NCI-H446 (cell line): ENCODE measurements at regions not wholly inside any gene's neighbourhood (a gene's known extent, or its start where the extent isn't known, plus 50 kb on each side); places are given as distances from the start of the nearest gene placed in this dataset.
A peak's percentile ranks its signal among the peaks of the same experiment; 100 is the strongest.

Experiments
- DNase-seq, 2 experiments: peaks; one replicate each; lab custom pipeline; 2025; lab: John Stamatoyannopoulos, UW

DNA sequence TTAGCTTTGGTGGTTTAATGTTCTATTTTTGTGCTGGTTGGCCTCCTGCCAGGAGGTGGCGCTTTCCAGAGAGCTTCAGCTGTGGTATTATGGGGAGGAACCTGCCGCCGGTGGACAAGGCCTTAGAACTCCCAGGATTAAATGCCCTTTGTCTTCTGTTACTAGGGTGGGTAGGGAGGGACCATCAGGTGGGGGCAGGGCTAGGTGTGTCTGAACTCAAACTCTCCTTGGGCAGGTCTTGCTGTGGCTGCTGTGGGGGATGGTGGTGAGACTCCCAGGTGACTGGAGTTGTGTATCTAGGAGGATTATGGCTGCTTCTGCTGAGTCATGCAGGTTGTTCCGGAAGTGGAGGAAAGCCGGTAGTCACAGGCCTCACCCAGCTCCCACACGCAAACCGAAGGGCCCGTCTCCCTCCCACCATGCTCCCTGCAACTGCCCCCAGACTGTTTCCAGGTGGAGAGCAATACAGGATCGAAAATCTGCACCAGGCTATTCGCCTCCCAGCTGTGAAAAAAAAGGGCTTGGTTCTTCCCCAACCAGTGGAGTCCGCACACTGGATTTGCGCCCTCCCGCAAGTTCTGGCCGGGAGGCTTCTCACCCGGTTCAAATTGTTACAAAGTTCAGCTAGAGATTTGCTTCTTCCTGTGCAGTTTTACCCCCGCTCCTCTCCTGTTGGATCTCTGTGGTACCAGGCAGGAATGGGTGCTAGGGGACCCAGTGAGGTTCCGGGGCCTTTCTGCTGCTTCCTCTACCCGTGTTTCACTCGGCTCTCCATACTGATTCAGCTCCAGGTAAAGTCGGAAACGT, 220.5 kb downstream of the CENPF start:
- no peak for DNase-seq

DNA sequence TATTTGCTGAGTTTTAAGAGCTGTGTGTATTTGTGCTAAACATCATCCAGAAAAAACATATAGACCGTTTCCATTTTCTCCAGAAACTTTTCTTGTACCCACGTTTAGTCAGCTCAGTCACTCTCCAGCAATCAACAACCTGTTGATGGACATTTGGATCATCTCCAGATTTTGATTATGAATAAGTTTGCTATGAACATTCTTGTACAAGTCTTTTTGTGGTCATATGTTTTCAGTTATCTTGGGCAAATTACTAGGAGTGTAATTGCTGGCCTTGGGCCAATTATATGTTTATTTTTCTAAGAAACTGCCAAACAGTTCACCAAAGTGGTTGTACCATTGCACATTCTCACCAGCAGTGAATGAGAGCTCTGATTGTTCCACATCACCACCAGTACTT, 221.8 kb downstream of the CENPF start:
- DNase-seq = peak in 1 of 2 experiments; percentile 26

DNA sequence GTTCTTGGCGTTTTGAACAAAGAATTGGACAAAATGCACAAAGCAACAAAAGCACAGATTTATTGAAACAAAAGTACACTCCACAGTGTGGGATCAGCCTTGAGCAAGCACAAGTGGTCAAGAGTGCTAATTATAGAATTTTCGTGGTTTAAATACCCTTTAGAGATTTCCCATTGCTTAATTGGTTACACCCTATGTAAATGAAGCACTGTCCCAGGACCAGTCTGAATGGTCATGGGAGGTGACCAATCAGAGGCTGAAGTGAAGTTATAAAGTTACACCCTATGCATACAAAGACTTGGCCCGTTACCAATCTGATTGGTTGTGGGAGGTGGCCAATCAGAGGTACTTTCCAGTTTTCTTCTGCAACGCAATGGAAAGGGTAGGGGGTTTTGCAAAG, 223.6 kb downstream of the CENPF start:
- DNase-seq = no peak

DNA sequence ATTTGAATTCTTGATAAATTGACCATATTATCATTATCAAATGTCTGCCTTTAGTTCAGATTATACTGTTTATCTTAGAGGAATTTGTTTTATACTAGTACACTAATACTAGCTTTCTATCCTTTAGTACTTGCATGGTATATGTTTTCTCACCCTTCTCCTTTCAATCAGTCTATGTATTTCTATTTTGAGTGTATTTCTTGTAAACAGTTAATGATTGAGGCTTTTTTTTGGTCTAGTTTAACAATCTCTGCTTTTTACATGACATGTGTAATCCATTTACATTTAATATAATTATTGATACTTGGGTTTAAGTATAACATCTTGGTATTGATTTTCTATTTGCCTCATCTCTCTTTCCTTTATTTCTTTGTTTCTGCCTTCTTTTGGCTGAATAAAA, 224.9 kb downstream of the CENPF start:
- no peak for DNase-seq

DNA sequence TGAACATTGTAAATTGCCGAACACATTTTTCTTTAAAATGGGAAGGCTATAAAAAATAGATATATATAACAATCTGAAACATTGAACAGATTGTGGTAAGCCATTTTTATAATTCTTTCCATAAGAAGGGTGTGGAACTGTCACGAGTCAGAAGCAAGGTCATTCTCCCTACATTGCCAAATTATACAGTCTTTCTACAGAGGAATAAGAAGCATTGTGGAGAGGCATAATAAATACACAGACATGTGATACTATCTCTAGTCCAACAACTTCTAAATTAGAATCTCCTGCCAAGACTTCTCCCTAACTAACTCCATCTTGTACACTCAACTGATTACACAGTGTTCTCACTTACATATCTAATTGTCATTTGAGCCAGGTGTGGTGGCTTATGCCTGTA, 227.9 kb downstream of the CENPF start:
- no peak for DNase-seq

DNA sequence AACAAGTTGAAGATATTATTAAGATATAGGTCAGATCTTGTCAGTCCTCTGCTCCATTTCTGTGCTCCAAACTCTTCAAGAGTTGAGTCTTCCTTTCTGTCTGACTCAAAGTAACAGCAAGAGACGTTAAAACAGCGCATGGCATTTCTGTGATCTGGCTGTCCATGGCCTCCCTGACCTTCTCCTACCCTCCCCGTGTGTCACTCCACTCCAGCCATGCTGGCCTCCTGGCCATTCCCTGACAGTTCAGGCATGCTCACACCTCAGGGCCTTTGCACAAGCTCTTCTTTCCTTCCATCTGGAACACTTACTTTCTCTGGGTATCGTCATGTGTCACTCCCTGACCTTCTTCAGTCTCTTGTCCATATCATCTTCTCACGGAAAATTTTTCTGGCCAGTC, 229.0 kb downstream of the CENPF start:
- DNase-seq = no peak

DNA sequence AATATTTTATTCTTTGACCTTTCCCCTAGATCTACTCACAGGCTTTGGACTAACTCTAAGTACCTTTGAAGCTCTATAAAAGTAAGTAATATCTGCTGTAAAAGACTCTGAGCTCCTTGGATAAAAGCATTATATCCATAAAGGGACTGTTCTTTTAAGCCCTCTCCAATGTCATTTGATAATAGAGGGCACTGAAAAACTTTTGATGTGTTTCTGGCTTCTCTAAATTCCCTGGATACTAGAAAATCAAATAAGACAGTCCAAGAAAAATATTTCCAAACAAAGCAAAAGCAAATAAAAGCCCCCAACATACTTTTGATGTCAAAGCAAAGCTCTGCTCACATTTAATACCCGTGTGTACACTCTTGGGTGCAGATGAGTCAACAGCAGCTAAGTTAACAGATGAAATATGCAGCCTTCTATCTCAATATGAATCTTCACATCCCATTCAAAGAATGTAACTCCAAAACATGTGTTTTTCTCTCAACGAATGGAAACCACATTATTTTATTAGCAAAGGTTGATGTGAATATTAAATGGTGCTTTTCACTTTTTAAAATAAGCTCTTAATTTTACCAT, 230.3 kb downstream of the CENPF start:
- no peak for DNase-seq

DNA sequence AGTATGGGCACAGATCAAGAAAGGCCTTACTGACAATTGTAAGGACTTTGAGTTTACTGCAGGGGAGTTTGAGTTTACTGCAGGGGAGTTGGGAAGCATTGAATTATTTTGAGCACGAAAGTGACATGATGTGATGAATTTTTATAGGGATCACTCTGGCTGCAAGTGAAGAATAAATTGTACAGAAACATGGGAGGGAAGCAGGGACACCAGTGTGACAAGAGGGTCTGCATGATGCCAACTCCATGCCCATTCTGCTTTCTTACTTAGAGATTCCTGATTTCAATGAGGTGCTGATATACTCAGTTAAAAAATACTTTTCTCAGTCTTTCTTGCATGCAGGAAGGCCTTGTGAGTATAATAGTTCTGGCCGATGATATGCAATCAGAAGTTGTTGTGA, 234.4 kb downstream of the CENPF start:
- DNase-seq = no peak

DNA sequence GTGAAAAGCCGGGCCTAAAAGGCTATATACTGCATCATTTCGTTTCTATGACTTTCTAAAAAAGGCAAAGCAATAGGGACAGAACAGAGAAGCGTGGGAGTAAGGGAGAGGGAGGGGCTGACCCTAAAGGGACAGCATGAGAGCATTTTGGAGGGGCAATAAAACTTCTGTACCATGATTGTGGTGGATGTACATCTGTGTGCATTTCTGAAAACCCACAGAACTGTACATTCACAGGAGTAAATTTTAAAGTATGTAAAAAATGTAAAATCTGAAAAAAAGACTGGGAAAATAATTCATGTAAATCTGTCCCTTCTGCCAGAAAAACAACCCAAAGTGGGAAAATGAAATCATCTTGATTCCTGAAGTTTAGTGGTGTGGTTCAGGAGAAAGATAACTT, 235.4 kb downstream of the CENPF start:
- no peak for DNase-seq

DNA sequence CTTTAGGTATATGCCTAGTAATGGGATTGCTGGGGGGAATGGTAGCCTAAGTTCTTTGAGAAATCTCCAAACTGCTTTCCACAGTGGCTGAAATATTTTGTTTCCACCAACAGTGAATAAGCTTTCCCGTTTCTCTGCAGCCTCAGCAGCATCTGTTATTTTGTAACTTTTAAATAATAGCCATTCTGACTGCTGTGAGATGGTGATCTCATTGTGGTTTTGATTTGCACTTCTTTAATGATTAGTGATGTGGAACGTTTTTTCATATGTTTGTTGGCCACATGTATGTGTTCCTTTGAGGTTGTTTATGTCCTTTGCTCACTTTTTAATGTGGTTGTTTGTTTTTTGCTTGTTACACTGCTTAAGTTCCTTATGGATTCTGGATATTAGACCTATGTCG, 237.4 kb downstream of the CENPF start:
- DNase-seq = no peak

DNA sequence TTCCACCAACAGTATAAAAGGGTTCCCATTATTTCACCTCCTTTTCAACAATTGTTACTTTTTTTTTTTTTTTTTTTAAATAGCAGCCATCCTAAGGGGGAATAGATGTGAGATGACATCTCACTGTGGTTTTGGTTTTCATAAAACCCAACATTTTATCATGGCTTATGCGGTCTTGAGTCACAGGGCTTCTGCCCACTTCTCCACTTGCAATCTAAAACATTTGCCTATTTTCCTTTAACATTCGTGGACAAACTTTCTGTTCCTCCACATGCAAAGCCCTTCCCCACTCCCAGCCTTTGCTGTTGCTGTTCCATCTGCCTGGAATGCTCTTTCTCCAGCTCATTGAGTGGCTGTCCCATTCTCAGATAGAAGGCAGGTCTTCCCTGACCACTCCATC, 239.7 kb upstream of the KCNK2 start:
- DNase-seq = no peak

DNA sequence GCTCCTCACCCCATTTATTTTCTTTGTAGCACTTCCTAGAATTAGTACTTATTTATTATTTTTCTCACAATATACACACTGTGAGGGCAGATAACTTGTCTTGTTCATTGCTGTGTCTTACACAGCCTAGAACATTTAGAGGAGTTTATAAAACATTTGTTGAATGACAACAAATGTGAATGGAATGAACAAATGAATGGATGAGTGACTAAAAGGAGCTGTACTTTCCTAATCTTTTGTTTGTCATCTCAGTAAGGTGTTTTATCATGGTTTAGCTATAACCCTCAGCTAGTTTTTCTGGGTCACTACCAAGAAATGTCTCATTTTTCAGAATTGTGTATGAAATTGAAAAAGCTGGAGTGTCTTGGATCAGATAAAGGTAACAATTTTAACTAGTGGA, 239.3 kb upstream of the KCNK2 start:
- no peak for DNase-seq

DNA sequence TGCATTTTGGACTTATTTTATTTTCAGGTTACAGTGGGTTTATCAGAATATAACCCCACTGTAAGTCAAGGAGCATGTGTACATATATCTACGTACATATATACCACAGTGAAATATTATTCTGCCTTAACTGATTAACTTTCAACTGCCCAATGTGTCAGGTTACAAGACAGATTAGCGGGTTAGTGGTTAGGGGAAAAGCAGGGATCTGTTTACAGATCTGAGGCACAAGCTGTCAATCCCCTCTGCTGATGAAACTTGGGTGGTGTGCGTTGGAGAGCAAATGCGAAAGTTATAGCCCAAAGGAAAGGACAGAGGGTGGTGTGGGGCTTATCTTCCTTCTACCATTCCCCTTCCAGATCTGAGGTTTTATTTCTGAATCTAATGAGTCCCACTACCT, 238.2 kb upstream of the KCNK2 start:
- no peak for DNase-seq

DNA sequence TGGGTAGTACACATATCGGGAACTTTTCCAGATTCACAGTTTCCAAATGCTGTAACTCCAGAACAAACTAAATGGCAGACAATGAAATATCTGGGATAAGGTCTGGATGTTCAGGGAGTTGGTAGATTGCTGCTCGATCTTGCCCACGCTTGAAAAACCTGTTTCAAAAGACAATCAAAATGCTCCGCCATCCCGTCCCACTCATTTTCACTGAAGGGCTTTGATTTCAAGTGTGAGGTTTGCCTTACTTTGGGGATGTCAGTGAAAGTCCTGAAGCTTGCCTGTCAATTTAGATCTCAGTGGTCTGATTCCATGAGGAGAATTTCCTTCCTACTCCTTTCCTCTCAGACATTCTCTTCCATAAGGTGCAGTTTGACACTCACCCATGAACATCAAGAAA, 236.3 kb upstream of the KCNK2 start:
- DNase-seq = no peak

DNA sequence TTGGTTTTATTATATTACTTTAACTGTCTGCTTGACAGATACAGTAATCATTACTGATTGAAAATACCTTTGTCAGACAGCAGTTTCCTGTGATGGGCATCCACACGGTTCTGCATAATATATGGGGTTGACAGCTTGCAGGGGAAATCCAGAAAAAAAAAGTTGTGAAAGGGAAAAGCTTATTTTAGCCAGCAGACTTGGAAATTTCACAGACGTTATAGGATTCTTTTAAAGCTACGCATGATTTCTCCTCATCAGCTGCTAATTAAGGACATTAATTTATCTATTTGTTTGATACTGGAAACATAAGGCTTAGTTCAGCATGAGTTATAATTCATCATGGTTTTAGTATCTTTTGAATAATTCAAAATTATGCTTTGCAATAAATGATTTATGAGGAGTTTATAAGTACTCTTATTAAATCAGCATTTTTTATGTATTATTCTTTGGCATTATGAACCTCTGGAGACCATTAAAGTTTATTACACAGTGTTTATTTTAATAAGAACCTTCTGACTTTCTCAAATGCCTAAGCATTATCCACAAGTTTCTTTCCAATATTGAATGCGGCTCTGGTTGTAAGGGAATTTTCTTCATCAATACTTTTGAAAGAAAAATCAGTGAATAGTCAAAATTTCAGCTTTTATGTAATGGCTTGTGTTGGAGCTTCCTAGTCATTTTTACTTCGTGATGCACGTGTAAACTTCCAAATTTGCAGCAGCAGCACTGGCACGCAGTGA, 235.3 kb upstream of the KCNK2 start:
- DNase-seq = no peak

DNA sequence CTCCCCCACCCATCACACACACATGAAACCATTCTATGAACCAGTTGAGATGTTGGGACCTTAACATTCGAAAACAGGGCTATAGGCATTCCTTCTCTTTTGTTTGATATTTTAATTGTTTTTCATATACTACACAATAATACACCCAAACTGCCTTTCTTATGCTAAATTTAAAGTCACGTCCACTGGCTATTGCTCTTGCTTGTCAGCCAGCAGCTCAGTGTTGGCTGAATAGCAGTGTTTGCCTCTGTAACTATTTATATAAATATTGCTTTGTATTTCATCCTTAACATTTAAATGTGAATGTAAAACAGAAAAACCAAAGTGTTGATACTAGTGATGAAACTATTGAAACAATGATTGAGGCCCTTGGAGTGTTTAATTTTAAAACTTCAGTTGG, 234.4 kb upstream of the KCNK2 start:
- no peak for DNase-seq

DNA sequence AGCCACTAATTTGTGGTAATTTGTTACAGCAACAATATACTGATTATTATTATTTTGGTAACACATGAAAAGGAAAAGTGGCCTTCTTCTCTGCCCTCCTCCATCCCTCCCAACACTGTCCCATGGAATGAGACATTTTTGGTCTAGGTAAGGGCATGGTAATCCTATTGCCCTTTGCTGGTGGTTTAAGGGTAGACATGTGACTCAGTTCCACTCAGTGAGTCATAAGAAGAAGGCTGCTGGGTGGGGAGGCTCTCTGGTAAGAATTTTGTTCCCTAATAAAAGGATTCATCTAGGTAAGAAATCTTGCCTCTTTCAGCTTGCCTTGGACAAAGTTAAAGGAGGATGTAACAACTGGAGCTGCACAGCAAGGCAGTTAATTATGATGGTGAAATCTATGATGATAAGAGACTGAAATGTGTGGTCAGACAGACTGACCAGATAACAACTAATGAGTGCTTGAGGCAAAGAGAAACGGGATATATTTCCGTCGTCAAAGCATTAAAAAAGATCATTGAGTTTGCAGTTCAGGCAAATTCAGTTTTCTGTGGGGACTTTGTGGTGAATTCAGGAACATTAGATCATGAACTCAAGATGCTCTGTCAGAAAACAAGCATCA, 232.0 kb upstream of the KCNK2 start:
- no peak for DNase-seq

DNA sequence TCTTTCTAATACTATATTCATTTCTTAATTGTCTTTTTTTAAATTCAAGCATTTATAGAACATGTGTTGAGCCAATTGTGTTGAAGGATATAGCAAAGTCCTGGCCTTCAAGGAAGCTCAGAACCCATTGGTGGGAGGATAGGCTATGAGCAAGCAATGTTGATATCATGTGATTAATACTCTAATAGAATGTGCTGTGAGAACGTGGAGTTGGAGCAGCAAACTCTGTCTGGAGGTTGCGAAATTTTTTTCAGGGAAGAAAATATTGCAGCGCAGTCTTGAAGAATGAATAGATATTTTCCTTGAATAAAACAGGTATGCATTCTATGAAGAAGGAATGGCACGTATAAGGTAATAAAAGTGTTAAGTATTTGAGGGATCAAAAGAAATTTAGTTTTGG, 229.2 kb upstream of the KCNK2 start:
- DNase-seq = no peak

DNA sequence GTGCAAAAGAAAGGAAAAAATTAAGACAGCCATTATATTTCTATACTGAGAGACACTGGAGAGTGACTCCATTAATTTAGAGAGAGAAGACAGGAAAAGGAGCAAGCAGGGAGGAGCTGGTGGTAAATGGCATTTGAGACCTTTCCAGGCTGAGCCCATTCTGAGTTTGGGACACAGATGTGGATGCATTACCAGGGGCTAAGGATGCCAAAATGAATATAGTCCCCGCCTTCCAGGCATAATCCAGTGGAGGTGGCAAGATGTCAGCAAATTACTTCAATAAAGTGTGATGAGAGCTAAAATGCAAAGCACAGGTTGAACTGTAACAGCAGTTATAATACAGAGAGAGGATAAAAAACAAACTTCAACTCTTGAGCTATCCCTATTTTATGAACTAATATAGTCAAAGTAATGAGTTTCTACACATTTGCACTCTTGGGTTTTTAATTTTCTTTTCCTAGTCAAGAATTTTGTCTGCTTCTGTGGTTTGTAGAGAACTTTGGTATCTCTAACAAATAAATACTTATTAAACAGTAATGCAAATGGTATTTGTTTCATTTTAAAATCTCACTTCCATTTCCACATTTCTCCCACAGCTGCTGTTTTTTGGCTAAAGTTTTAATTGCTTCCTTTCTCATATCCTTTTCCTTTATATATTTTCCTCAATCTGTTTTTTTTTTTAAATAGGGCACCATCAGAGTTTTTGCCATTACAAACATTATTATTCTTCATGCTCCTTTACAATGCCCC, 228.2 kb upstream of the KCNK2 start:
- DNase-seq = no peak

DNA sequence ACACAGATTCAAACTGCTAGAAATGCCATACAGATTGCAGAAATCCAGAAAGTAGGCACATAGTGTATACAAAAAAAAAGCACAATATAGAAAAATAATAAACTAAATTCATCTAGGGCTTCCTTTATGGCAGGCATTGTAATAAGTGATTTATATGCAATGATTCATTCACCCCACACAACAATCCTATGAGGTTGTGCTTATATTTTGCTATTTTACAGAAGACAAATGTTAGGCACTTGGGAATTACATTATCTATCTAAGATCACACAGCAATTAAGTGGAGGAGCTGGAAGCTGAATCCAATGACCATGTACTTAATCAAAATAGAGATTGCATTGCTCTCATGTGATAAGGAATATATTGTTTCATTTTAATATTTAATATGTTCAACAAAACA, 225.7 kb upstream of the KCNK2 start:
- no peak for DNase-seq

DNA sequence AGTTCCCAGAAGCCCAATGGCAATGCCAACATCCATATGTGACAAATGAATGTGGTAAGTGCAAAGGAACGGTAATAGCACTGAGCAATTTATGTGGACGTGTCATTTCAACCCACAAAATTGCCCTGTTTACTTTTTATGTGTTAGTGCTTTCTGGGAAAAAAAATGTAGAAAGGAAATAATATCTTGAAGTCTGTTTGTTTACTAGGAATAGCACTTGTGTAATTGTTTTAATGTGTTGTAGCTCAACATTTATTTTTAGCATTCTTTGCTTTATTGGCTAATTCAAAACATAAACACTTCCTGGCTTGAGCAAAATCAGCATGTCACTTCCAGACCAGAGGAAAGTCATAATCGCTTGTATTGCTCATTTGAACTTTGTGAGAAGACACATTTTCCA, 224.8 kb upstream of the KCNK2 start:
- DNase-seq = no peak

DNA sequence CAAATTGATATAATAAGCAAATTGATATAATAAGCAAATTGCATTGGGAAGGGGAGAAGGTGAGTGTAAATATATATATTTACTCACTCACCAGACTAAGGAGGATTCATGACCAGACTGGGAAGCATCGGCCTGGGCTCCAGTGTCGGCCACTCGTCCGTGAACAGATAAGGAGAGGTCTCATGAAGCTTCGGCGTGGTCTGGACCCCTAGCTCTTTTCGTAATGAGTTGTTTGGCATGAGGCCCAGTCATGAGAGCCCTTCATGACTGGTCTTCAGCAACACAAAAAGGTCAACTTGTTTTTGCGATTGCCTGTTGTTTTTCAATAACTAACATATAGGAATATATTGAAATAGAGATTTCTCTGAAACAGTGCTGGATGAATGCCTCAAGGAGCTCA, 222.9 kb upstream of the KCNK2 start:
- DNase-seq = no peak
